ENCODE measurements at regions not wholly inside any gene's neighbourhood (a gene's known extent, or its start where the extent isn't known, plus 50 kb on each side); places are given as distances from the start of the nearest gene placed in this dataset.
"Not testable (repeated sequence)": the region's sequence is repeated elsewhere in the genome, so short reads cannot be mapped to it uniquely, and the experiment has no call there.

DNA sequence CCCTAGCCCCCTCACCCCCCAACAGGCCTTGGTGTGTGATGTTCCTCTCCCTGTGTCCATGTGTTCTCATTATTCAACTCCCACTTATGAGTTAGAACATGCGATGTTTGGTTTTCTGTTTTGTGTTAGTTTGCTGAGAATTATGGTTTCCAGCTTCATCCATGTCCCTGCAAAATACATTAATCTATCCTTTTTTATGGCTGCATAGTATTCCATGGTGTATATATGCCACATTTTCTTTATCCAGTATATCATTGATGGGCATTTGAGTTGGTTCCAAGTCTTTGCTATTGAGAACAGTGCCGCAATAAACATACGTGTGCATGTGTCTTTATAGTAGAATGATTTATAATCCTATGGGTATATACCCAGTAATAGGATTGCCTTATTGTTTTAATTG lies 120.2 kb upstream of the MB21D2 start:
- TF ChIP-seq, protein P1, sequence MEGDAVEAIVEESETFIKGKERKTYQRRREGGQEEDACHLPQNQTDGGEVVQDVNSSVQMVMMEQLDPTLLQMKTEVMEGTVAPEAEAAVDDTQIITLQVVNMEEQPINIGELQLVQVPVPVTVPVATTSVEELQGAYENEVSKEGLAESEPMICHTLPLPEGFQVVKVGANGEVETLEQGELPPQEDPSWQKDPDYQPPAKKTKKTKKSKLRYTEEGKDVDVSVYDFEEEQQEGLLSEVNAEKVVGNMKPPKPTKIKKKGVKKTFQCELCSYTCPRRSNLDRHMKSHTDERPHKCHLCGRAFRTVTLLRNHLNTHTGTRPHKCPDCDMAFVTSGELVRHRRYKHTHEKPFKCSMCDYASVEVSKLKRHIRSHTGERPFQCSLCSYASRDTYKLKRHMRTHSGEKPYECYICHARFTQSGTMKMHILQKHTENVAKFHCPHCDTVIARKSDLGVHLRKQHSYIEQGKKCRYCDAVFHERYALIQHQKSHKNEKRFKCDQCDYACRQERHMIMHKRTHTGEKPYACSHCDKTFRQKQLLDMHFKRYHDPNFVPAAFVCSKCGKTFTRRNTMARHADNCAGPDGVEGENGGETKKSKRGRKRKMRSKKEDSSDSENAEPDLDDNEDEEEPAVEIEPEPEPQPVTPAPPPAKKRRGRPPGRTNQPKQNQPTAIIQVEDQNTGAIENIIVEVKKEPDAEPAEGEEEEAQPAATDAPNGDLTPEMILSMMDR (IDR thresholded peaks at IDR 0.05; ENCODE audit: low read depth, low read length, poor library complexity, severe bottlenecking), result not testable (repeated sequence)
- TF ChIP-seq EZH2phosphoT487 (IDR thresholded peaks at IDR 0.05; ENCODE audit: borderline replicate concordance, low read length), result not testable (repeated sequence)
